Neural cell (in vitro differentiated cells): ENCODE measurements at regions not wholly inside any gene's neighbourhood (a gene's known extent, or its start where the extent isn't known, plus 50 kb on each side); places are given as distances from the start of the nearest gene placed in this dataset.

Experiments
- CTCF ChIP-seq: fragments of 450-650 bp; IDR thresholded peaks from 2 replicates; pipeline ENCODE4 v1.5.1; 2014; ENCODE audit warnings: antibody characterized with exemption, mild to moderate bottlenecking, moderate library complexity; ENCODE audit not compliant: poor library complexity, severe bottlenecking
- EP300 ChIP-seq: fragments of 450-650 bp; conservative IDR thresholded peaks from 2 replicates; pipeline ENCODE4 v1.6.1; 2014; ENCODE audit warnings: antibody characterized with exemption, mild to moderate bottlenecking, moderate library complexity; ENCODE audit not compliant: poor library complexity, severe bottlenecking
- EZH2 ChIP-seq: fragments of 200-600, 300-800 bp; shearing (Covaris generic), sonication (generic); IDR thresholded peaks from 2 replicates; pipeline ENCODE4 v1.6.1; 2014; ENCODE audit warnings: antibody characterized with exemption, low read length, borderline replicate concordance, mild to moderate bottlenecking; ENCODE audit not compliant: insufficient read depth, poor library complexity, severe bottlenecking
- MXI1 ChIP-seq: fragments of 450-650 bp; conservative IDR thresholded peaks from 2 replicates; pipeline ENCODE4 v1.6.1; 2014; ENCODE audit warnings: antibody characterized with exemption, mild to moderate bottlenecking; ENCODE audit not compliant: poor library complexity, severe bottlenecking
- POLR2AphosphoS5 ChIP-seq: IDR thresholded peaks from 2 replicates; pipeline ENCODE4 v1.6.1; 2012
- RAD21 ChIP-seq: fragments of 450-650 bp; conservative IDR thresholded peaks from 2 replicates; pipeline ENCODE4 v1.6.1; 2014; ENCODE audit warnings: antibody characterized with exemption, mild to moderate bottlenecking, moderate library complexity
- SMC3 ChIP-seq: fragments of 450-650 bp; conservative IDR thresholded peaks from 2 replicates; pipeline ENCODE4 v1.6.1; 2014; ENCODE audit warnings: antibody characterized with exemption, mild to moderate bottlenecking, moderate library complexity; ENCODE audit not compliant: poor library complexity
- TAF1 ChIP-seq: IDR thresholded peaks from 2 replicates; pipeline ENCODE4 v1.6.1; 2012; ENCODE audit warnings: low read depth

- TF ChIP-seq POLR2AphosphoS5 (no peak), CTCF (no peak), SMC3 (no peak), TAF1 (no peak), EZH2 (no peak), MXI1 (no peak), EP300 (no peak), RAD21 (no peak)
Observed at GRCh38 chr16:86899757-86900156, 321.4 kb downstream of the FOXL1 start.
